H1 (cell line): ENCODE measurements at regions not wholly inside any gene's neighbourhood (a gene's known extent, or its start where the extent isn't known, plus 50 kb on each side); places are given as distances from the start of the nearest gene placed in this dataset.
A peak's percentile ranks its signal among the peaks of the same experiment; 100 is the strongest.

Source experiments
- CTCF ChIA-PET: fragments of 300-600 bp; sonication (Branson Sonifier 250); formaldehyde crosslinking; loops from one replicate; lab custom pipeline; 2021; ENCODE audit not compliant: partially characterized antibody; lab: Charles Lee
- POLR2A ChIA-PET: fragments of 300-600 bp; sonication (Branson Sonifier 250); formaldehyde crosslinking; loops from one replicate; lab custom pipeline; 2021; ENCODE audit warnings: inconsistent platforms; ENCODE audit not compliant: partially characterized antibody; lab: Charles Lee
- DNase-seq, 2 experiments: peaks; one replicate each; pipeline versions ENCODE4 v3.0.0 to v3.0.0-alpha.2; 2010 to 2022; ENCODE audit warnings: low spot score in 2 of 2, low read depth in 1 of 2, mixed read lengths in 1 of 2
- FAIRE-seq: peaks from 2 replicates; lab custom pipeline; 2011; peaks lifted over from hg19 to GRCh38; lab: Jason Lieb, UNC
- H2AFZ ChIP-seq: 2 replicates; pipeline ENCODE4 v1.8.1; 2012; ENCODE audit warnings: low read length, inconsistent platforms
- H2AK5ac ChIP-seq: 2 replicates; pipeline ENCODE4 v1.6.1; 2013; ENCODE audit warnings: low read depth, low read length
- H2BK120ac ChIP-seq: replicated peaks from 2 replicates; pipeline ENCODE3; 2013; ENCODE audit warnings: low read depth, low read length, inconsistent platforms
- H2BK12ac ChIP-seq: 2 replicates; pipeline ENCODE4 v1.6.1; 2013; ENCODE audit warnings: low read depth, low read length
- H2BK15ac ChIP-seq: 2 replicates; pipeline ENCODE4 v1.6.1; 2013; ENCODE audit warnings: low read length
- H2BK20ac ChIP-seq: 2 replicates; pipeline ENCODE4 v1.6.1; 2013; ENCODE audit warnings: low read length
- H2BK5ac ChIP-seq: 2 replicates; pipeline ENCODE4 v1.6.1; 2013; ENCODE audit warnings: low read depth, low read length
- H3K14ac ChIP-seq: 2 replicates; pipeline ENCODE4 v1.6.1; 2013; ENCODE audit warnings: inconsistent platforms; ENCODE audit not compliant: insufficient read length
- H3K18ac ChIP-seq: 2 replicates; pipeline ENCODE4 v1.6.1; 2013; ENCODE audit warnings: low read length; ENCODE audit errors: extremely low read depth
- H3K23ac ChIP-seq: 2 replicates; pipeline ENCODE4 v1.6.1; 2013; ENCODE audit warnings: inconsistent platforms; ENCODE audit not compliant: insufficient read length
- H3K23me2 ChIP-seq: 2 replicates; pipeline ENCODE4 v1.6.1; 2013; ENCODE audit warnings: low read depth, low read length
- H3K27ac ChIP-seq: 2 replicates; pipeline ENCODE4 v1.6.1; 2011; ENCODE audit warnings: low read depth, low read length, inconsistent platforms
- H3K27me3 ChIP-seq, 4 experiments: replicated peaks in 1 of 4; 1 replicate in 1 of 4; 2 replicates in 3 of 4; pipeline versions ENCODE4 v1.6.1 to v1.8.1; 2011 to 2013; ENCODE audit warnings: low read length in 3 of 4, mild to moderate bottlenecking in 3 of 4, inconsistent platforms in 2 of 4, mixed read lengths in 2 of 4, moderate library complexity in 1 of 4; ENCODE audit not compliant: control insufficient read depth in 3 of 4, insufficient read depth in 3 of 4; ENCODE audit errors: extremely low read depth in 1 of 4
- H3K36me3 ChIP-seq, 4 experiments: 2 replicates each; pipeline versions ENCODE4 v1.6.1 to v1.8.1; 2011 to 2013; ENCODE audit warnings: mild to moderate bottlenecking in 4 of 4, low read length in 3 of 4, moderate library complexity in 2 of 4, control low read depth in 1 of 4, inconsistent platforms in 1 of 4; ENCODE audit not compliant: insufficient read depth in 4 of 4, control insufficient read depth in 2 of 4
- H3K4ac ChIP-seq: replicated peaks from 2 replicates; pipeline ENCODE3; 2013; ENCODE audit warnings: low read length, low read depth, mixed read lengths, inconsistent platforms; ENCODE audit not compliant: insufficient read length
- H3K4me1 ChIP-seq, 4 experiments: replicated peaks in 1 of 4; 1 replicate in 1 of 4; 2 replicates in 3 of 4; pipeline versions ENCODE4 v1.6.1 to v1.8.1; 2011 to 2013; ENCODE audit warnings: low read length in 3 of 4, inconsistent platforms in 2 of 4, mixed read lengths in 1 of 4; ENCODE audit not compliant: insufficient read depth in 4 of 4, control insufficient read depth in 3 of 4
- H3K4me2 ChIP-seq, 2 experiments: 2 replicates each; pipeline versions ENCODE4 v1.6.1 to v1.8.1; 2011 to 2013; ENCODE audit warnings: low read depth in 2 of 2, low read length in 2 of 2, control low read depth in 1 of 2, inconsistent platforms in 1 of 2, mild to moderate bottlenecking in 1 of 2; ENCODE audit not compliant: insufficient read depth in 1 of 2
- H3K4me3 ChIP-seq, 4 experiments: fragments of 200-600, 300-600 bp in 1 of 4; sonication (generic), shearing (Covaris generic), sonication (Bioruptor Twin) in 1 of 4; 2 replicates each; pipeline versions ENCODE4 v1.5.1 to v1.8.1; 2011 to 2016; ENCODE audit warnings: low read length in 4 of 4, low read depth in 3 of 4, control low read depth in 2 of 4, inconsistent platforms in 2 of 4, mild to moderate bottlenecking in 2 of 4, mixed read lengths in 1 of 4, moderate library complexity in 1 of 4; ENCODE audit not compliant: insufficient read depth in 2 of 4; ENCODE audit errors: extremely low read depth in 1 of 4
- H3K56ac ChIP-seq: replicated peaks from 2 replicates; pipeline ENCODE3; 2013; ENCODE audit warnings: low read depth, mild to moderate bottlenecking, mixed read lengths, low read length, inconsistent platforms; ENCODE audit not compliant: insufficient read length
- H3K79me1 ChIP-seq: 2 replicates; pipeline ENCODE4 v1.6.1; 2013; ENCODE audit warnings: low read depth, low read length, control low read depth
- H3K79me2 ChIP-seq, 2 experiments: 2 replicates each; pipeline versions ENCODE4 v1.6.1 to v1.8.1; 2012 to 2013; ENCODE audit warnings: low read length in 2 of 2, mild to moderate bottlenecking in 2 of 2, inconsistent platforms in 1 of 2; ENCODE audit not compliant: insufficient read depth in 2 of 2, control insufficient read depth in 1 of 2
- H3K9ac ChIP-seq, 4 experiments: replicated peaks in 1 of 4; 1 replicate in 1 of 4; 2 replicates in 3 of 4; pipeline versions ENCODE4 v1.6.1 to v1.8.1; 2011 to 2013; ENCODE audit warnings: low read depth in 3 of 4, low read length in 3 of 4, control low read depth in 2 of 4, mild to moderate bottlenecking in 2 of 4, moderate library complexity in 2 of 4, inconsistent platforms in 1 of 4; ENCODE audit errors: extremely low read depth in 1 of 4
- H3K9me3 ChIP-seq, 2 experiments: 2 replicates each; pipeline versions ENCODE4 v1.6.1 to v1.8.1; 2012 to 2013; ENCODE audit warnings: mild to moderate bottlenecking in 2 of 2, moderate library complexity in 2 of 2, control low read depth in 1 of 2, inconsistent platforms in 1 of 2, low read depth in 1 of 2, low read length in 1 of 2, mixed read lengths in 1 of 2; ENCODE audit not compliant: insufficient read depth in 2 of 2
- H4K20me1 ChIP-seq, 2 experiments: replicated peaks in 1 of 2; 2 replicates each; pipeline versions ENCODE3 to v1.8.1; 2011 to 2013; ENCODE audit warnings: inconsistent platforms in 2 of 2, low read length in 2 of 2, mild to moderate bottlenecking in 1 of 2; ENCODE audit not compliant: insufficient read depth in 2 of 2, control insufficient read depth in 1 of 2
- H4K5ac ChIP-seq: 2 replicates; pipeline ENCODE4 v1.6.1; 2013; ENCODE audit warnings: low read length, low read depth, mixed read lengths, inconsistent platforms; ENCODE audit not compliant: insufficient read length
- H4K8ac ChIP-seq: 2 replicates; pipeline ENCODE4 v1.8.0; 2013; ENCODE audit warnings: mild to moderate bottlenecking, moderate library complexity, low read length, inconsistent platforms; ENCODE audit not compliant: insufficient read depth; ENCODE audit errors: extremely low read depth
- H4K91ac ChIP-seq: replicated peaks from 2 replicates; pipeline ENCODE3; 2013; ENCODE audit warnings: low read length, mixed read lengths, inconsistent platforms; ENCODE audit not compliant: insufficient read length
- BCL11A ChIP-seq, 2 experiments: IDR thresholded peaks; one replicate each; pipeline ENCODE4 v1.6.1; 2011; ENCODE audit warnings: low read depth in 2 of 2, low read length in 2 of 2, mild to moderate bottlenecking in 2 of 2
- CHD2 ChIP-seq: IDR thresholded peaks from 2 replicates; pipeline ENCODE4 v1.6.1; 2012; ENCODE audit warnings: low read length, improper control_type of control experiment
- CTCF ChIP-seq, 3 experiments: IDR thresholded peaks; 1 replicate in 2 of 3; 2 replicates in 1 of 3; pipeline versions ENCODE4 v1.5.1 to v1.6.1; 2011; ENCODE audit warnings: low read length in 3 of 3, mild to moderate bottlenecking in 3 of 3, inconsistent platforms in 2 of 3, low read depth in 1 of 3, moderate library complexity in 1 of 3; ENCODE audit not compliant: insufficient read depth in 1 of 3; ENCODE audit errors: control extremely low read depth in 1 of 3
- E2F6 ChIP-seq: IDR thresholded peaks from 2 replicates; pipeline ENCODE4 v1.6.1; 2012; ENCODE audit warnings: inconsistent platforms
- RAD21 ChIP-seq, 2 experiments: IDR thresholded peaks in 1 of 2; conservative IDR thresholded peaks in 1 of 2; 2 replicates each; pipeline ENCODE4 v1.6.1; 2011; ENCODE audit warnings: low read depth in 2 of 2, low read length in 2 of 2, improper control_type of control experiment in 1 of 2, inconsistent platforms in 1 of 2, mild to moderate bottlenecking in 1 of 2, moderate library complexity in 1 of 2
- WGBS, 2 experiments: shearing (Covaris generic) in 1 of 2; methylation state at CpG; one replicate each; pipeline versions ENCODE4 v1.1.6 to v1.1.7; 2013 to 2015; ENCODE audit warnings: low lambda C conversion rate in 2 of 2, mixed read lengths in 2 of 2, inconsistent platforms in 1 of 2, low coverage in 1 of 2, missing lambda C conversion rate in 1 of 2; ENCODE audit not compliant: insufficient replicate concordance in 2 of 2, insufficient coverage in 1 of 2, insufficient read length in 1 of 2; ENCODE audit errors: extremely low coverage in 1 of 2, missing lambda C conversion rate in 1 of 2; 5-methylcytosine and 5-hydroxymethylcytosine counted together

GRCh38 chr16:86834451-86835035, 256.2 kb downstream of the FOXL1 start:
- DNase-seq (peak; percentile 34 to 67), FAIRE-seq (no peak)
- H4K20me1 ChIP-seq, result no peaks in the 10 kb centered on the region
- no peak overlapping the region for H2BK120ac ChIP-seq
- no peak overlapping the region for H4K5ac ChIP-seq
- no peak overlapping the region for H2BK12ac ChIP-seq
- H2BK15ac ChIP-seq, result no peak overlapping the region; the same call in 1 of the 2 replicates
- no peak overlapping the region for H3K4me3 ChIP-seq
- no peaks in the 10 kb centered on the region for H3K79me2 ChIP-seq
- no peak overlapping the region for H2BK5ac ChIP-seq
- no peak overlapping the region for H3K23ac ChIP-seq
- no peak overlapping the region for H3K56ac ChIP-seq
- no peak overlapping the region for H4K91ac ChIP-seq
- WGBS, 2 experiments, result 67% methylated on average over 21 of the region's 22 CpGs; no CpG with 5 or more reads in 1 of the 2 experiments
- peak overlapping the region; percentile 22; the same call in 1 of the 2 replicates for H4K8ac ChIP-seq
- 0 out of 4 replicates have a peak, but pooled peaks cover 0 to 2% of the 10 kb centered on the region in 2 experiments for H3K9me3 ChIP-seq
- no peak overlapping the region for H3K4me2 ChIP-seq
- 0 out of 2 replicates have a peak overlapping the region, but pooled peaks have one; percentile 24 for H2AFZ ChIP-seq
- H3K18ac ChIP-seq, result no peak overlapping the region
- H3K79me1 ChIP-seq, result no peaks in the 10 kb centered on the region
- ChIA-PET CTCF (interaction anchor here (0.7 to 5.7 kb wide), 23 partner anchors 10 to 277 kb away, joined by 3 to 19 read pairs (median 3); no protein-coding TSS in a partner anchor), POLR2A (interaction anchor here (1.0 kb wide), 1 partner anchor 122 kb away, joined by 3 read pairs; no protein-coding TSS in a partner anchor)
- no peak overlapping the region for H3K14ac ChIP-seq
- no peak overlapping the region for H3K4ac ChIP-seq
- no peak overlapping the region for H2AK5ac ChIP-seq
- no peaks in the 10 kb centered on the region; a peak in 1 of 7 replicates for H3K4me1 ChIP-seq
- no peaks in the 10 kb centered on the region for H3K23me2 ChIP-seq
- TF ChIP-seq RAD21 (IDR thresholded peaks at IDR 0.05 in 1 of 2, conservative IDR thresholded peaks at IDR 0.05 in 1 of 2; ENCODE audit: low read depth in 2 of 2, low read length in 2 of 2), result peak; percentile 50 to 53
- TF ChIP-seq CHD2, result no peak
- peak; percentile 42 to 55 (median 48) for TF ChIP-seq CTCF (IDR thresholded peaks at IDR 0.05; ENCODE audit: control extremely low read depth in 1 of 3, insufficient read depth in 1 of 3, low read depth in 1 of 3, low read length in 3 of 3)
- peak; percentile 43 for TF ChIP-seq E2F6
- TF ChIP-seq BCL11A (IDR thresholded peaks at IDR 0.05; ENCODE audit: low read depth in 2 of 2, low read length in 2 of 2), result no peak
- H3K36me3 ChIP-seq, result no peaks in the 10 kb centered on the region
- H3K27ac ChIP-seq, result no peak overlapping the region
- H2BK20ac ChIP-seq, result peak overlapping the region; percentile 21; the same call in 1 of the 2 replicates
- H3K9ac ChIP-seq, result no peak overlapping the region
- no peaks in the 10 kb centered on the region for H3K27me3 ChIP-seq
